Ascending aorta (tissue), 2 donors: ENCODE measurements at regions not wholly inside any gene's neighbourhood (a gene's known extent, or its start where the extent isn't known, plus 50 kb on each side); places are given as distances from the start of the nearest gene placed in this dataset.

Source experiments
- DNase-seq, 2 donors: peaks; one replicate each; pipeline ENCODE4 v3.0.0-alpha.2; 2019; ENCODE audit warnings: low spot score in 2 of 2
- H3K27ac ChIP-seq, 2 donors: fragments of 200-600 bp; sonication (generic); one replicate each; pipeline ENCODE4 v1.5.1; 2016 to 2017; ENCODE audit warnings: mild to moderate bottlenecking in 1 of 2
- H3K27me3 ChIP-seq: fragments of 200-600 bp; sonication (generic); one replicate; pipeline ENCODE4 v1.5.1; 2017
- H3K36me3 ChIP-seq, 2 donors: fragments of 200-600 bp; sonication (generic); one replicate each; pipeline ENCODE4 v1.5.1; 2016
- H3K4me1 ChIP-seq, 2 donors: fragments of 200-600 bp; sonication (generic); one replicate each; pipeline ENCODE4 v1.5.1; 2016 to 2017; ENCODE audit warnings: mild to moderate bottlenecking in 1 of 2
- H3K4me3 ChIP-seq, 2 donors: fragments of 200-600 bp; sonication (generic); one replicate each; pipeline ENCODE4 v1.5.1; 2016 to 2017; ENCODE audit warnings: mild to moderate bottlenecking in 1 of 2
- H3K9me3 ChIP-seq, 2 donors: fragments of 200-600 bp; sonication (generic); one replicate each; pipeline ENCODE4 v1.5.1; 2016
- intact Hi-C: fragments of 100-400 bp; cut with DNase I; formaldehyde crosslinking; loops from one replicate; pipeline ENCODE4 v1.15.1; 2023
- TF ChIP-seq, protein P1 (sequence below), 3 experiments: fragments of 200-600 bp in 2 of 3; fragments of 450-650 bp in 1 of 3; sonication (generic) in 2 of 3; IDR thresholded peaks; one replicate each; pipeline ENCODE4 v1.5.1; 2016 to 2019; ENCODE audit warnings: antibody characterized with exemption in 3 of 3, mild to moderate bottlenecking in 1 of 3, moderate library complexity in 1 of 3

DNA sequence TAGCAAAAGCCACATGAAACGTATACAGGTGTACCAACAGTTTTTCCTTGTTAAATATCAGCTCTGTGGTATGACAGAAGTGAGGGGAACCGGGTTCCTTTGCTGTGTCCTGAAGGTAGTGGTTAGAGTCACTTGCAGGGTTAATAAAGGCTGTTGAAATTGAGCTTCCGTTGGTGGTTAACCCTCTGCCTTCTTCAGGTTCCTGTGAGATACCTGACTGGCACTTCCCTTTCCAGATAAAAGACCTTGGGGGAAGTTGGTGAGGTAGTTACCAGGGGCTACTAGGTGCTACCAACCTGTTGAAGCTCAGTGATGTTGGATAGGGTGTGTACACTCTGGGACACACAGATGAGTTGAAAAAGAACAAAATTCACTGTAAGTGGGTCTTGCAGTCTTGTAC lies 384.1 kb downstream of the GATA3 start:
- intact Hi-C loops: no loop called here
- H3K4me1 ChIP-seq: no peaks in the 10 kb centered on the region
- no peak overlapping the region for H3K4me3 ChIP-seq
- no peaks in the 10 kb centered on the region for H3K27me3 ChIP-seq
- no peak for DNase-seq
- no peak overlapping the region for H3K27ac ChIP-seq
- TF ChIP-seq, protein P1, sequence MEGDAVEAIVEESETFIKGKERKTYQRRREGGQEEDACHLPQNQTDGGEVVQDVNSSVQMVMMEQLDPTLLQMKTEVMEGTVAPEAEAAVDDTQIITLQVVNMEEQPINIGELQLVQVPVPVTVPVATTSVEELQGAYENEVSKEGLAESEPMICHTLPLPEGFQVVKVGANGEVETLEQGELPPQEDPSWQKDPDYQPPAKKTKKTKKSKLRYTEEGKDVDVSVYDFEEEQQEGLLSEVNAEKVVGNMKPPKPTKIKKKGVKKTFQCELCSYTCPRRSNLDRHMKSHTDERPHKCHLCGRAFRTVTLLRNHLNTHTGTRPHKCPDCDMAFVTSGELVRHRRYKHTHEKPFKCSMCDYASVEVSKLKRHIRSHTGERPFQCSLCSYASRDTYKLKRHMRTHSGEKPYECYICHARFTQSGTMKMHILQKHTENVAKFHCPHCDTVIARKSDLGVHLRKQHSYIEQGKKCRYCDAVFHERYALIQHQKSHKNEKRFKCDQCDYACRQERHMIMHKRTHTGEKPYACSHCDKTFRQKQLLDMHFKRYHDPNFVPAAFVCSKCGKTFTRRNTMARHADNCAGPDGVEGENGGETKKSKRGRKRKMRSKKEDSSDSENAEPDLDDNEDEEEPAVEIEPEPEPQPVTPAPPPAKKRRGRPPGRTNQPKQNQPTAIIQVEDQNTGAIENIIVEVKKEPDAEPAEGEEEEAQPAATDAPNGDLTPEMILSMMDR (IDR thresholded peaks at IDR 0.05): no peak
- no peaks in the 10 kb centered on the region for H3K9me3 ChIP-seq
- no peaks in the 10 kb centered on the region for H3K36me3 ChIP-seq

DNA sequence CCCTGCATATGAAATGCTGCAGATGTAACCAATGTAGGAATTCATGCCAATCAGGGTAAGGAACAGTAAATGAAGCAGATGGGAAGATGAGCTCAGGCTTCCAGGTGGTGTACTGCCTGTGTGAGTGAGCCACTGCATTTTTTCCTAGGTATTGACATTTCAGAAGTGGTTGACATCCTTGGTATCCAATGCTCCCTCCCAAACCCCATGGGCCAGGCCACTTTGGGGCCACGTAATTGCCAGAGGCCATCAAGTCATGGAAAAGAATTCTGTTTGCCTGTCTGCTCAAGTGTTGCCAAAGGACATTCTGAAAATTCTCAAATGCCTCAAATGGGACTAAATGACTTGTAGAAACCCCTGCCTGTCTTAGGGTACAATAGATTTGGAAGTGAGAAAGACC lies 384.6 kb downstream of the GATA3 start:
- no peaks in the 10 kb centered on the region for H3K4me1 ChIP-seq
- no peaks in the 10 kb centered on the region for H3K9me3 ChIP-seq
- no peak for DNase-seq
- intact Hi-C loops: no loop called here
- no peaks in the 10 kb centered on the region for H3K27me3 ChIP-seq
- H3K4me3 ChIP-seq: no peak overlapping the region
- no peak overlapping the region for H3K27ac ChIP-seq
- TF ChIP-seq, protein P1 (IDR thresholded peaks at IDR 0.05): no peak
- no peaks in the 10 kb centered on the region for H3K36me3 ChIP-seq

DNA sequence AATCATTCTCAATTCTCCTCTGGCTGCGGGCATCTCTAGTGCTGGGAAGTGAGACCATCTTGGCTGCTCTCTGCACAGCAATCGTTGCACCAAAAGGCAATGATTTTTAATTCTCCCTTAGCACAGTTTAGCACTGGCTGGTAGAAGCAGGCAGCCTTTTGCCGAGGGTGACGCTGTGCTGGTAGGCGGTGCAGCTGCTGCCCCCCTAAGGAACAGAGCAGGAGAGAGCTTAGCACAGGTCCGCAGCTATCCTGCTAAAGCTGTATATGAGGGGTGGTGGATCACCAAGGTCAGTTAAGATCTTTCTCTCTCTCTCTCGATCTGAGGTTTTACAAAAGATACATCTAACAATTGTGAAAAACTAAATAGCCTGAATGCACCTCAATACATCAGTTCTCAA lies 390.1 kb downstream of the GATA3 start:
- no peaks in the 10 kb centered on the region for H3K4me1 ChIP-seq
- no peaks in the 10 kb centered on the region for H3K36me3 ChIP-seq
- H3K27me3 ChIP-seq: no peaks in the 10 kb centered on the region
- TF ChIP-seq, protein P1 (IDR thresholded peaks at IDR 0.05): no peak
- no peaks in the 10 kb centered on the region for H3K9me3 ChIP-seq
- no peak for DNase-seq
- H3K4me3 ChIP-seq: no peak overlapping the region
- intact Hi-C loops: no loop called here
- H3K27ac ChIP-seq: no peak overlapping the region

DNA sequence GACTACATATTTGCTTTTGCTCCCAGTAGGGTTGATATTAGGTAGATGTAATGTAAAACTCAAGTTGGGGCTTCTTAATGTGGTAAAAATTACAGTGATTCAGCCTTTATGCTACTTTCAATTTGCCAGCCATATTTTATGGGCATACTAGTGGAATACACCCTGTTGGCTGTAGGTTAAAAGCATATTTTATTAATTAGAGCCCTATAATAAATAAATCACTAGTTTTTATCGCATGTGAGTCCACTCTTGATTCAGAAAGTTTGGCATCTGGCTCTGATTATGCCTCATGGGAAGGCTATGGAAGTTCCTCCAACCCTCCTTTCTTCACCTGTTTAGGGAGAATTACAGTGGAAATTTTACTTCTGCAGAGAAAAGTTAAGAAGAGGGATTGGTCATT lies 390.9 kb downstream of the GATA3 start:
- Histone ChIP-seq H3K36me3 (no peaks in the 10 kb centered on the region), H3K4me3 (no peak overlapping the region), H3K27me3 (no peaks in the 10 kb centered on the region), H3K4me1 (no peaks in the 10 kb centered on the region), H3K9me3 (no peaks in the 10 kb centered on the region), H3K27ac (no peak overlapping the region)
- TF ChIP-seq, protein P1 (IDR thresholded peaks at IDR 0.05): no peak
- intact Hi-C loops: no loop called here
- DNase-seq: no peak

DNA sequence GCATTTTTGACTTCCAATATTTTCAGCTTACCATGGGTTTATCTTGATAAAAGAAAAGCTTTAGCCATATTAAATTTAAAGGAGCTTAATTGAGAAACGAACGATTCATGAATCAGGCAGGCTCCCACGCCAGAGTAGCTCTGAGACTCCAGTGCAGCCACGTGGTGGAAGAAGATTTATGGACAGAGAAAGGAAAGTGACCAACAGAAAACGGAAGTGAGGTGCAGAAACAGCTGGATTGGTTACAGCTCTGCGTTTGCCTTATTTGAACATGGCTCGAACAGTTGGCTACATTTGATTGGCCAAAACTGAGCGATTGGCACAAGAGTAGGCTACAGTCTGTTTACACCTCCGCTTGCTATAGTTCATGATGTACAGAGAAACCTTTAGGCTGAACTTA lies 395.4 kb downstream of the GATA3 start:
- Histone ChIP-seq H3K4me1 (no peaks in the 10 kb centered on the region), H3K9me3 (no peaks in the 10 kb centered on the region), H3K27me3 (no peaks in the 10 kb centered on the region), H3K36me3 (no peaks in the 10 kb centered on the region), H3K4me3 (no peak overlapping the region), H3K27ac (no peak overlapping the region)
- TF ChIP-seq, protein P1 (IDR thresholded peaks at IDR 0.05): no peak
- intact Hi-C loops: no loop called here
- DNase-seq: no peak

DNA sequence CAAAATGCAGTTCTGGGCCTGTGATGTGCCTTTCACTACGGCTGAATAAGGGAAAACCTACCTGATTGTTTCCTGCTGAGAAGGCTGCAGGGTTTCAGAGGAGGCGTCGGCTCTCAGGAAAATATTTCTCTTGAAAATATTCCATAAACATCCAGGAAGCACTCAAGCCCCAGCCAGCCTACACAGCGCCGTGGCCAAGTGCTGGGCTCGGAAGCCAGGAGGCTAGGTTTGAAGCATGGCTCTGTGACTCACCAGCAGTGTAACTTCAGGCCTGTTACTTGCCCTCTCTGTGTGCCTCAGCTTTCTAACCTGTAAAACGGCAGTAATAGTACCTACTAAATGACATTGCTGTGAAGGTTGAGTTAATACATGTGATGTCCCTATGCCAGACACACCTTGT lies 399.1 kb downstream of the GATA3 start:
- Histone ChIP-seq H3K27me3 (no peaks in the 10 kb centered on the region), H3K9me3 (no peaks in the 10 kb centered on the region), H3K4me1 (no peaks in the 10 kb centered on the region), H3K4me3 (peak overlapping the region in 1 of 2 donors; percentile 40), H3K36me3 (no peaks in the 10 kb centered on the region), H3K27ac (peak overlapping the region in 1 of 2 donors; percentile 42)
- TF ChIP-seq, protein P1 (IDR thresholded peaks at IDR 0.05): no peak
- intact Hi-C loops: no loop called here
- peak in 1 of 2 donors; percentile 65 for DNase-seq
